Activated CD8-positive, alpha-beta memory T cell treated with anti-CD3 and anti-CD28 coated beads, Interleukin-2, amount 10 ng/mL, durations not matched to agents 7 days and 5 days (primary cell): ENCODE measurements at regions not wholly inside any gene's neighbourhood (a gene's known extent, or its start where the extent isn't known, plus 50 kb on each side); places are given as distances from the start of the nearest gene placed in this dataset.

Source experiments
- ATAC-seq: fragments of 150-1000 bp; cut with Tn5 transposase; one replicate; pipeline ENCODE4 v1.10.0; 2021; ENCODE audit warnings: moderate library complexity
- CTCF ChIA-PET: fragments of 350-600 bp; sonication (Branson Sonifier 250); formaldehyde crosslinking; loops from one replicate; lab custom pipeline; 2021; ENCODE audit warnings: antibody characterized with exemption; lab: Charles Lee
- DNase-seq: peaks from one replicate; pipeline ENCODE4 v3.0.0-alpha.2; 2020
- H3K27ac Mint-ChIP-seq: one replicate; pipeline ENCODE4 v1.8.0; 2021; ENCODE audit warnings: mild to moderate bottlenecking, mixed read lengths
- H3K27me3 Mint-ChIP-seq: one replicate; pipeline ENCODE4 v1.8.0; 2021; ENCODE audit warnings: mixed read lengths
- H3K36me3 Mint-ChIP-seq: one replicate; pipeline ENCODE4 v1.8.0; 2021; ENCODE audit warnings: mild to moderate bottlenecking, mixed read lengths
- H3K4me1 Mint-ChIP-seq: one replicate; pipeline ENCODE4 v1.8.0; 2021; ENCODE audit warnings: mixed read lengths
- H3K4me3 Mint-ChIP-seq: one replicate; pipeline ENCODE4 v1.8.0; 2021; ENCODE audit warnings: mild to moderate bottlenecking, moderate library complexity, mixed read lengths
- H3K9me3 Mint-ChIP-seq: one replicate; pipeline ENCODE4 v1.8.0; 2022; ENCODE audit warnings: low read depth, mixed read lengths

DNA sequence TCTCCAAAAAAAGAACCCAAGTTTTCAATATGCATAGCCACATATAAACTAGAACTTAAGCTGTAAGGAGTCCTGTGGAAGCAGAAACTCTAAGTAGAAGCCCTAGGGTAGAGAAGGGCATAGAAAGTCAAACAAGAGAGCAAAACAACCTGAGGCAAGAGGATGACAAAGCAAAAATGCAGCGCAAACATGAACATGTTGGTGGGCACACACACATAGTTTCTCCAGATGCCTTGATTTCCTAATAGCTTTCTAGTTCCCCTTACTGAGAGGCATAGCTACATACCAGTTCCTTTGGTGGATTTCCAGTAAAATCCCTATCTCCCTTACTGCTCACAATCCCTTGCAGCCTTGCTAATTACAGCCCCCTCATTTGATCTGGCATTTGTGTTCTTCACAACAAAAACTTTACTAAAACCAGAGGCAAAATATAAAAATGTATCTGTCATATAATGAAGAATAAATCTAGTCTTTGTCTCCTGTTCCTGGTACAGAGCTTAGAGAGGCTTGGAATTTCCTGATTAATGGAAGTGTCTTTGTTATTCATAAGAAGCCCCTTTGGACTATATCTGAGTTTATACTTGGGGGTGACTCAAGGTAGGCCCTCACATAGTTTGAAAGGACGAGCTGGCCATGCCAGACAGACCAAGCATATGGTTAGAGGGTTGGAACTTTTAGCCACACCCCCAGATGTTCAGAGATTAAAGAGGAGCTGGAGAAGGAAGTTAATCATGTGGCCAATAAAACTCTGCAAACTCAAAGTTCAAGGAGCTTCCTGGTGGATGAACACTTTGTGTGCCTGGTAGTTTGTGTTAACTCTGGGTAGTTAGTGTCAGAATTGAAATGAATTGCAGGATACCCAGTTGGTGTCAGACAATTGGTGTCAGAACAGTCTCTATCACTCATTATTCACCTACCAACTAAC, 52.7 kb upstream of the ZCCHC13 start:
- no peak for ATAC-seq
- H3K4me3 Mint-ChIP-seq, result no peak overlapping the region
- H3K9me3 Mint-ChIP-seq, result no peaks in the 10 kb centered on the region
- H3K36me3 Mint-ChIP-seq, result peaks cover 15% of the 10 kb centered on the region
- no peaks in the 10 kb centered on the region for H3K27me3 Mint-ChIP-seq
- H3K27ac Mint-ChIP-seq, result no peak overlapping the region
- no peaks in the 10 kb centered on the region for H3K4me1 Mint-ChIP-seq
- no peak for DNase-seq
- CTCF ChIA-PET, result no interaction called here

DNA sequence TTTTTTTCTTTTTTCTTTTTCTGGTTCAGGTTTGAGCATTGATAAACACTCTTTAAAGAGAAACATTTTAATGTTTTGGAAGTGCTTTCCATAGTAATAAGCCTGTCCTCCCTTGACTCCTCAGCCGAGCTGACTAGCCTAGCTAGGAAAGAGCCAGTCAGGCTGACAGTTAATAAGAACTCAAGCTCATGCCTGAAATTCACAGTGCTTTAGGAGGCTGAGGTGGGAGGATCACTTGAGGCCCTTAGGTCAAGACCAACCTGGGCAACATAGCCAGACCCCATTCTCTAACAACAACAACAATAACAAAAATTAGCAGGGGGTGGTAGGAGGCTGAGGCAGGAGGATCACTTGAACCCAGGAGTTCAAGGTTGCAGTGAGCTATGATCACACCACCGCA, 53.4 kb upstream of the ZCCHC13 start:
- no peak overlapping the region for H3K4me3 Mint-ChIP-seq
- H3K27me3 Mint-ChIP-seq, result no peaks in the 10 kb centered on the region
- H3K4me1 Mint-ChIP-seq, result no peaks in the 10 kb centered on the region
- H3K9me3 Mint-ChIP-seq, result no peaks in the 10 kb centered on the region
- H3K36me3 Mint-ChIP-seq, result peaks cover 12% of the 10 kb centered on the region
- DNase-seq (no peak), ATAC-seq (no peak)
- H3K27ac Mint-ChIP-seq, result no peak overlapping the region
- CTCF ChIA-PET, result no interaction called here

DNA sequence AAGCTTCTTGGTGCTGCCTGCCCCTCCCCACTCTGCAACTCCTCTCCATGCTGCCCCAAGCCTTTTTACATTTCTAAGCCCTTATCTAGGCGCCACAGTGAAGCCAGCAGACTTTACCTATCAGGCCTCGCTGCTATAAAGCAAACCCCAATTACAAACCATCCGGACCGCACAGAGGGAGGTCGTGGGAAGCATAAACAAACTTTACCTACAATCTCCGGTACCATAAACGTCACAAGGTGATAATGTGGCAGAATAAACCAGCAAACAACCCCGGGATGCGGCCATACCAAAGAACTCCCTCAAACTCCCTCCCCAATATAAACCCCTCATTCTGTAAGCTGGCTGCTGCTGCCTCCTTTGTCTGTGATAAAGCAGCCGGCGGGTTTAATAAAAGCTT, 54.0 kb upstream of the ZCCHC13 start:
- CTCF ChIA-PET, result no interaction called here
- H3K4me3 Mint-ChIP-seq, result no peak overlapping the region
- ATAC-seq, result no peak
- DNase-seq, result no peak
- no peak overlapping the region for H3K27ac Mint-ChIP-seq
- no peaks in the 10 kb centered on the region for H3K9me3 Mint-ChIP-seq
- no peaks in the 10 kb centered on the region for H3K27me3 Mint-ChIP-seq
- H3K4me1 Mint-ChIP-seq, result no peaks in the 10 kb centered on the region
- peaks cover 11% of the 10 kb centered on the region for H3K36me3 Mint-ChIP-seq

DNA sequence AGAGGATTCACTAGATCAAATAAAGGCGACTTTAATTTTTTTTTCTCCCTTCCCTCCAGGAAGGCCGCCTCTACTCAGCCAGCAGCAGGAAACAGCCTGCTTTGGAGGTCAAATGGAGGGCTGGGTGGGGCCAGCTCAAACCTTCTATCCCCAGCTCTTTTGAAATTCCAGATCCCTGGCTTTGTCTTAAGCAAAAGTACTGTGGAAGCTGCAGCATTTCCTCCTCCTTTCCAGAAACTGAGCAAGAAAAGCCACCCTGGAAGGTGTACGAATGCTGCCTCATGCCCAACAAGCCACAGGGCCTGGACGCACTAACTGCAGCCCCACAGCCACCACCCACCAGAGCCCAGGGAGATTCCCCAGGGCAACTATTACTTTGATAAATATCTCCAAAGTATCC, 55.1 kb upstream of the ZCCHC13 start:
- no peak for DNase-seq
- CTCF ChIA-PET, result no interaction called here
- Mint-ChIP-seq H3K36me3 (peaks cover 14% of the 10 kb centered on the region), H3K27me3 (no peaks in the 10 kb centered on the region), H3K27ac (no peak overlapping the region), H3K4me1 (no peaks in the 10 kb centered on the region), H3K9me3 (no peaks in the 10 kb centered on the region), H3K4me3 (no peak overlapping the region)
- ATAC-seq, result no peak

DNA sequence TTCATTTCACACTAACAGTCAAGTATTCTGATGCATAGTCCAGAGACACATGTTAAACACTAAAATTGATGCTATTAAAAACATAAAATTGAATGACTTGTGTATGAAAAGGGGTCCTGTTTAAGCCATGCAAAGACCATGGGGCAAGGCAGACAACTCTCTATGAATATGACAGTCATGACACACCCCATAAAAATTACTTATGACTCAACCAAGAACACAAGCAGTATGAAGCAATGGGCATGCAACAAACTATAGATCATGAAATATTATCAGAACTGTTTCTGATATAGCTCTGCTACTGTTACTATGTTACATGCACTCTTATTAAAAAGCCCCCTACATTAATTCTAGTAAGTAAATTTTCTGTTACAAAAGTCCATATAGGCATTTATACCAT, 57.5 kb upstream of the ZCCHC13 start:
- DNase-seq (no peak), ATAC-seq (no peak)
- no peaks in the 10 kb centered on the region for H3K27me3 Mint-ChIP-seq
- CTCF ChIA-PET, result no interaction called here
- no peak overlapping the region for H3K4me3 Mint-ChIP-seq
- no peaks in the 10 kb centered on the region for H3K4me1 Mint-ChIP-seq
- no peak overlapping the region for H3K27ac Mint-ChIP-seq
- no peaks in the 10 kb centered on the region for H3K9me3 Mint-ChIP-seq
- H3K36me3 Mint-ChIP-seq, result peaks cover 11% of the 10 kb centered on the region

DNA sequence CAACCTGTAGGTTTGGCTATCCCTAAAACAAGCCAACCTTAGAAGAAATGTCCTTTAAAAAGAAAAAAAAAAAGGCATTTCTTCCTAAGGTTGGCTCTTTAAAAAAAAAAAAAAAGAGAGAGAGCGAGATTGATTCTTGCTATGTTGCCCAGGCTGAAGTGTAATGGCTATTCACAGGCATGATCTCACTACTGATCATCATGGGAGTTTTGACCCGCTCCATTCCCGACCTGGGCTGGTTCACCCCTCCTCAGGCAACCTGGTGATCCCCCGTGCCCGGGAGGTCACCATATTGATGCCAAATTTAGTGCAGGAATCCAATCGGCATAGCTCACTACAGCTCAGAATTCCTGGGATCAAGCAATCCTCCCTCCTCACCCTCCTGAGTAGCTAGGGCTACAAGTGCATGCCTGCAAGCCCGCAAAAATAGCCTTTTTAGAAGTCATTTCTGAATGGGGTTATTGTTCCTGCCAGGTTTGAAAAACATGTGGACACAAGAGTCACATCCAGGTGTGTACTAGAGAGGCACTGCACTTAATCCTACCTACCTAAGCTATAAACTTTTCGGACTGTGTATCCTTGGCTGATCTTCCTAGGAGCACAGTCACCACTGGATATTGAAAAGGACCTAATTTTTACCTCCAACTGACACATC, 61.4 kb upstream of the ZCCHC13 start:
- Mint-ChIP-seq H3K9me3 (no peaks in the 10 kb centered on the region), H3K4me1 (no peaks in the 10 kb centered on the region), H3K36me3 (peaks cover 18% of the 10 kb centered on the region), H3K27me3 (no peaks in the 10 kb centered on the region), H3K27ac (no peak overlapping the region), H3K4me3 (no peak overlapping the region)
- CTCF ChIA-PET, result no interaction called here
- ATAC-seq (no peak), DNase-seq (no peak)

DNA sequence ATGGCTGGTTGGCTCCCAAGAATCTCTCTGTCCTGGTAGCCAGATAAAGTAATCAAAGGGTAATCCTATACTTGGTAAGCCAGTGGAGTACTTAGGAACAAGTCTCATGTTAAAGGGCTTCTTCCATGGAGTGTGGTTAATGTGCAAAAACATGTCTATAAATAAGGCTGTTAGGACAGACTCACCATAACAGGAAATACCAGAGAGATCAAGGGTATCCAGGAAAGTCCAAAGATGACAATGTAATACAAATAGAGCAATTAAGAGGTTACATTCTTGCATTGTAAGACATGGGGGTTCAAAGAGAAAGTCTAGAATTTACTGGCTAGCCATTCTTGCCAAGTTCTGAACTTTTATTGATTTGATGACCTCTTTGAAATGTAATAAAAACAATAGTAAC, 61.9 kb upstream of the ZCCHC13 start:
- Mint-ChIP-seq H3K4me3 (no peak overlapping the region), H3K36me3 (peaks cover 19% of the 10 kb centered on the region), H3K27ac (no peak overlapping the region), H3K4me1 (no peaks in the 10 kb centered on the region), H3K27me3 (no peaks in the 10 kb centered on the region), H3K9me3 (no peaks in the 10 kb centered on the region)
- DNase-seq (no peak), ATAC-seq (no peak)
- CTCF ChIA-PET, result no interaction called here

DNA sequence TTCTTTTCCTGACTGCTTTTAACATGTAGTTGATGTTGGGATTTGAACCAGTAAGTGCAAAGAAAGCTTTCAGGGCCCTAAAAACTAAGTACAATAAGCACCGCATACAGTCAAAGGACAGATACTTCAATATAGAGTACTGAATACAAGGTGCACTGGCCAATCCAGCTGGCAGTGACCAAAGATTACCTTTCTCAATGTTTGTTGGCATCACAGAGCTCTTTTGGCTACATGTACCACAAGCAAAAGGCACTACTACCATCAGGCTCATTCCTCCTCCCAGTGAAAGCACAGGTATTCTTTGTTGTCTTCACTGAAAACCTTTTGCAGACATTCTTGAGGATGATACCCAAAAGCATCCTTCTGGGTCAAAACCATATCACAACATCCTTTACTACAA, 65.2 kb upstream of the ZCCHC13 start:
- H3K4me3 Mint-ChIP-seq, result no peak overlapping the region
- H3K27ac Mint-ChIP-seq, result no peak overlapping the region
- H3K27me3 Mint-ChIP-seq, result no peaks in the 10 kb centered on the region
- ATAC-seq (no peak), DNase-seq (no peak)
- CTCF ChIA-PET, result no interaction called here
- H3K4me1 Mint-ChIP-seq, result no peaks in the 10 kb centered on the region
- no peaks in the 10 kb centered on the region for H3K9me3 Mint-ChIP-seq
- H3K36me3 Mint-ChIP-seq, result peaks cover 14% of the 10 kb centered on the region

DNA sequence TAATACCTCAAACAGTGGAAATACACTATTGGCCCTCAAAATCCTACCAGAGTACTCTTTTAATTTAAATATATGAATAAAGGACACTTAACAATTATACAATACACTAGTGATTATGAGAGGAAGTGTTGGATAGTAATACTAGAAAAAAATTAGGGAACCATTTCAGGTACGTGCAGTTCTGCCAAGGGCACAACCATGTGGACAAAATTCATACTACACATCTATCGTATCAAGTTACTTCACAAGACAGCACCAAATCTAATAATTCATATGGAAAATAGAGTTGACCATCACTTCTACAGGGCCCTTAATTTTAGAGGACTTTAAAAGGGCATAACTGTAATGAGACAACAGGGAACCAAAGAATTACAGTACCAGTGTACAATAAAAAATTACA, 69.2 kb upstream of the ZCCHC13 start:
- H3K4me3 Mint-ChIP-seq, result no peak overlapping the region

DNA sequence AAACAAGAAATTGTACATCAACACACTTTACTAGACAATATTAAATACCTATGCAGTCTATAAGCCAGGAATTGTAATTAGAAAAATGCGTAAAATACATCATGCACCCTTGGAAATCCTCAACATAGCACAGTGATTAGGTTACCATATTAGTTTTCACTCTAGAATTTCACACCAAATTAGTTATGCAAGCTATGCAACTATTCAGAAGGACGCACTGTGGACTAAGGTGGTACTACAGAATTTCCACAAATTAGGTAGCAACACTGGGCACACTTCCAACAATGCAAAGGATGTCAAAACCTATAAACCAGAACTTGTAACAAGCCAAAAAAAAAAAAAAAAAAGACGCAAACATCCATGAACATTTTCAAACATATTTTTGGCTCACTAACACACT, 71.1 kb upstream of the ZCCHC13 start:
- Mint-ChIP-seq H3K4me1 (no peaks in the 10 kb centered on the region), H3K27ac (no peak overlapping the region)

More for the DNA sequence above, 69.2 kb upstream of the ZCCHC13 start:
- H3K9me3 Mint-ChIP-seq, result no peaks in the 10 kb centered on the region
- no peaks in the 10 kb centered on the region for H3K27me3 Mint-ChIP-seq
- peaks cover 3% of the 10 kb centered on the region for H3K36me3 Mint-ChIP-seq
- no peak overlapping the region for H3K27ac Mint-ChIP-seq
- CTCF ChIA-PET, result no interaction called here
- ATAC-seq (no peak), DNase-seq (no peak)
- H3K4me1 Mint-ChIP-seq, result no peaks in the 10 kb centered on the region

DNA sequence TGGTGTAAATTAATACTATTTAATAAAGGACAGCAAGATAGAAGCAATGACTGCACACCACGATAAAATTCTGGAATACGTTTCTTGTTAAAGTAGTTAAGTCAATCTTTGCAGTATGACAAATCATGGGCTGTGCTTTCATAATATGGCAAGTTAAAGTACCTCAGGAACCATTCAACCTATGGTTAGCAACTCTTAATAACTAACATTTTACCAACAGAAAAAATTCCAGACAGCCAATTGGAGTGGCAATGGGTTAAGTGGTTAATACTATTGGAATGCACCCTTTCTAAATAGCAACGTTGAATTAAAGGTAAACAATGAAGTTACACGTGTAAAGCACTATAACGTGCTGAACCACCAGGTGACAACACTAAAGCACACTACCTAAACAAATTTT, 72.4 kb upstream of the ZCCHC13 start:
- ATAC-seq, result no peak
- CTCF ChIA-PET, result no interaction called here

More for the DNA sequence above, 71.1 kb upstream of the ZCCHC13 start:
- H3K4me3 Mint-ChIP-seq, result no peak overlapping the region
- ATAC-seq, result no peak
- H3K9me3 Mint-ChIP-seq, result no peaks in the 10 kb centered on the region
- DNase-seq, result no peak
- CTCF ChIA-PET, result no interaction called here
- no peaks in the 10 kb centered on the region for H3K27me3 Mint-ChIP-seq
- H3K36me3 Mint-ChIP-seq, result peaks cover 4% of the 10 kb centered on the region

DNA sequence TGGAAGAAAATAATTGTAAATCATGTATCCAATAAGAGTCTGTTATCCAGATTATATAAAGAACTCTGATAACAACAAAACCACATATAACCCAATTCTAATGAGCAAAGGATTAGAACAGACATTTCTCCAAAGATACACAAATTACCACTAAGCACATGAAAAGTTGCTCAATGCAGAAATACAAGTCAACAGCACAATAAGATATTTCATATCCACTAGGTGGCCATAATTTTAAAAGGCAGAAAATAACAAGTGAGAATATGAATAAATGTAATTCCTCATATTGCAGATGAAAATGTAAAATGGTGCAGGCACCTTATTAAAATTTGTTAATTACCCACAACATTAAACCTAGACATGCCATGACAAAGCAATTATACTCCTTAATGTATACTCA, 73.9 kb upstream of the ZCCHC13 start:
- no peak for ATAC-seq
- Mint-ChIP-seq H3K36me3 (peaks cover 15% of the 10 kb centered on the region), H3K27me3 (no peaks in the 10 kb centered on the region), H3K4me3 (no peak overlapping the region), H3K27ac (no peak overlapping the region), H3K9me3 (no peaks in the 10 kb centered on the region), H3K4me1 (no peaks in the 10 kb centered on the region)
- CTCF ChIA-PET, result no interaction called here
- DNase-seq, result no peak

More for the DNA sequence above, 72.4 kb upstream of the ZCCHC13 start:
- Mint-ChIP-seq H3K4me3 (no peak overlapping the region), H3K27ac (no peak overlapping the region), H3K4me1 (no peaks in the 10 kb centered on the region), H3K9me3 (no peaks in the 10 kb centered on the region), H3K36me3 (peaks cover 7% of the 10 kb centered on the region), H3K27me3 (no peaks in the 10 kb centered on the region)
- DNase-seq, result no peak

DNA sequence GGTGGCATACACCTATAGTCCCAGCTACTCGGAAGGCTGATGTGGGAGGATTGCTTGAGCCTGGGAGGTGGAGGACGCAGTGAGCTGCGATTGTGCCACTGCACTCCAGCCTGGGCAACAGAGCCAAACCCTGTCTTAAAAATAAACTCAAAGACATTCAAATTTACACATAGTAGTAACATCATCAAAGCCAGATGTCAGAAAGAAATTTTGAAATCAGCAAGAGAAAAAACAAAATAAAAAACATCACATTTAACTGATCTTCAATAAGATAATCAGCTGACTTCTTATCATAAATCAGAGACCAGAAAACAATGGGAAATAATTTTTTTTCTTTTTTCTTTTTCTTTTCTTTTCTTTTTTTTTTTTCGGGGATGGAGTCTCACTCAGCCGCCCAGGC, 78.9 kb upstream of the ZCCHC13 start:
- Mint-ChIP-seq H3K4me1 (peaks cover 1% of the 10 kb centered on the region), H3K27me3 (no peaks in the 10 kb centered on the region), H3K27ac (no peak overlapping the region), H3K36me3 (peaks cover 38% of the 10 kb centered on the region), H3K9me3 (no peaks in the 10 kb centered on the region), H3K4me3 (no peak overlapping the region)
- ATAC-seq, result no peak
- DNase-seq, result no peak
- CTCF ChIA-PET, result no interaction called here

DNA sequence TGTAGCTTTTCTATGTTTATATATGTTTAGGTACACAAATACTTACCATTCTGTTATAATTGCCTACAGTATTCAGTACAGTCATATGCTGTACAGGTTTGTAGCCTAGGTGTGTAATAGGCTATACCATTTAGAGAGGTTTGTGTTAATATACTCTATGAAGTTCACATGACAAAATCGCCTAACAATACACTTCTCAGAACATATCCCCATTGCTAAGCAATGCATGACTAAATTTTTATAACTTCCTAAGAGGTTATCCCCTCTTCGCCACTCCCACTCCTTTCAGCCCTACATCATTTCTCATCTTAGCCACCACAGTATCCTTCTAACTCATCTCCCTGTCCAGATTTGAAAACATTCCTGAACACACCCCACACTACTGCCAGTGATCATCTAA, 83.7 kb upstream of the ZCCHC13 start:
- no peak overlapping the region for H3K4me3 Mint-ChIP-seq
- CTCF ChIA-PET, result no interaction called here

More for the DNA sequence above, 83.7 kb upstream of the ZCCHC13 start:
- DNase-seq (no peak), ATAC-seq (no peak)
- Mint-ChIP-seq H3K36me3 (peaks cover 41% of the 10 kb centered on the region), H3K4me1 (peaks cover 1% of the 10 kb centered on the region), H3K27me3 (no peaks in the 10 kb centered on the region), H3K9me3 (no peaks in the 10 kb centered on the region), H3K27ac (no peak overlapping the region)
